ENCODE measurements at regions not wholly inside any gene's neighbourhood (a gene's known extent, or its start where the extent isn't known, plus 50 kb on each side); places are given as distances from the start of the nearest gene placed in this dataset.

DNA sequence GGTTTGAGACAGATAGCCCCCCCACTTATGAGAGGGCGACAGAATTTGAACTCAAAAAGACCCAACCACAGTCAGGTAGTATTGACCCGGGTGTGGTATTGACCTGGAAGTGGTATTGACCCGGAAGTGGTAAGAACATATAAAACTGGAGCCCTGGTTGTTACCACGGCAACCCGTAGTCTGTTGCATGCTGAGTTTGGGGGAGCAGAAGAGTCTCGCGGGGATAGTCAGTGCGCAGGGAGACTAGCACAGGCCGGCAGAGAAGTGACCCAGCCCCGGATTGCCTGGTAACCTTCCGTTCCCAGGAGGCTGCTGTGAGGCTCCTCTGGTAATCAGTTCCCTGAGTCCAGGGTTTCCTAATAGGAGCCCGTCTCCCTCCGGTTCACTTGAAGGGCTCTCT, 96.2 kb downstream of the SNX5 start:
- TF ChIP-seq, protein P1, sequence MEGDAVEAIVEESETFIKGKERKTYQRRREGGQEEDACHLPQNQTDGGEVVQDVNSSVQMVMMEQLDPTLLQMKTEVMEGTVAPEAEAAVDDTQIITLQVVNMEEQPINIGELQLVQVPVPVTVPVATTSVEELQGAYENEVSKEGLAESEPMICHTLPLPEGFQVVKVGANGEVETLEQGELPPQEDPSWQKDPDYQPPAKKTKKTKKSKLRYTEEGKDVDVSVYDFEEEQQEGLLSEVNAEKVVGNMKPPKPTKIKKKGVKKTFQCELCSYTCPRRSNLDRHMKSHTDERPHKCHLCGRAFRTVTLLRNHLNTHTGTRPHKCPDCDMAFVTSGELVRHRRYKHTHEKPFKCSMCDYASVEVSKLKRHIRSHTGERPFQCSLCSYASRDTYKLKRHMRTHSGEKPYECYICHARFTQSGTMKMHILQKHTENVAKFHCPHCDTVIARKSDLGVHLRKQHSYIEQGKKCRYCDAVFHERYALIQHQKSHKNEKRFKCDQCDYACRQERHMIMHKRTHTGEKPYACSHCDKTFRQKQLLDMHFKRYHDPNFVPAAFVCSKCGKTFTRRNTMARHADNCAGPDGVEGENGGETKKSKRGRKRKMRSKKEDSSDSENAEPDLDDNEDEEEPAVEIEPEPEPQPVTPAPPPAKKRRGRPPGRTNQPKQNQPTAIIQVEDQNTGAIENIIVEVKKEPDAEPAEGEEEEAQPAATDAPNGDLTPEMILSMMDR (IDR thresholded peaks at IDR 0.05), result no peak
- no peak for TF ChIP-seq ZFX (IDR thresholded peaks at IDR 0.05; ENCODE audit: borderline replicate concordance)
- no peak overlapping the region for H3K27ac ChIP-seq

DNA sequence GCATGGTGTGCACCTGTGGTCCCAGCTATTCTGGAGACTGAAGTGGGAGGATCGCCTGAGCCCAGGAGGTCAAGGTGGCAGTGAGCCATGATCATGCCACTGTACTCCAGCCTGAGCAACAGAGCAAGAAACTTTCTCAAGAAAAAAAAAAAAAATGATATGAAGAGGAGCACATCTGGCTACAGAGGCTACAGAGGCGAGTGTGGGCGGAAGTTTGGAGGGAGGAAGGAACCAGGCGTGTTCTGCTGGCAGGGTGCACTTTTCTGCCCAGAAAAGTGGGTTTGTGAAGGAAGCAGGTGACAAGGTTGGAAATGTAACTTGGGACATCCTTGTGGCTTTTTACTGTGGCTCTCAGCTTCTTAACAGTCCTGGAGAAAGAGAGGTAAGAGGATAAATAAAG, 96.7 kb downstream of the SNX5 start:
- H3K27ac ChIP-seq, result no peak overlapping the region

DNA sequence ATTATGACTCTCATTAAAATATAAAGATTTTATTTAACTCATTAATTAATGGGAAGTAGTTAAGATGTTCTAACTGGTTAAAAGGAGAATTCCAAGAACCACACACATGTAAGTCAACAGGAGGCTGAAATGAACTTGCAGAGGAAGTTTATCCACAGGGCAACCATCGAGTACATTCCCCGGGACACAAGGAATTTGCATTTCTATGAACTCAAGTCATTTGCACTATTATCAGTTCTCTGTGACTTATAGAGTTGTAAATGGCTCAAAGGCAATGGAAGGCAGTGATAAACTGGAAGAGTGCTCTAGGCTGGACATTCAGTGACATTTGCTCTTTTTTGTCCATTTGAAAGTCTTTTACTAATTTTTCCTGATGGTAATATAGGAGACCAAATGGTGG, 97.4 kb downstream of the SNX5 start:
- H3K27ac ChIP-seq, result no peak overlapping the region
- TF ChIP-seq, protein P1 (IDR thresholded peaks at IDR 0.05), result no peak
- TF ChIP-seq ZFX (IDR thresholded peaks at IDR 0.05; ENCODE audit: borderline replicate concordance), result no peak

More for the DNA sequence above, 96.7 kb downstream of the SNX5 start:
- TF ChIP-seq, protein P1 (IDR thresholded peaks at IDR 0.05), result no peak
- no peak for TF ChIP-seq ZFX (IDR thresholded peaks at IDR 0.05; ENCODE audit: borderline replicate concordance)

DNA sequence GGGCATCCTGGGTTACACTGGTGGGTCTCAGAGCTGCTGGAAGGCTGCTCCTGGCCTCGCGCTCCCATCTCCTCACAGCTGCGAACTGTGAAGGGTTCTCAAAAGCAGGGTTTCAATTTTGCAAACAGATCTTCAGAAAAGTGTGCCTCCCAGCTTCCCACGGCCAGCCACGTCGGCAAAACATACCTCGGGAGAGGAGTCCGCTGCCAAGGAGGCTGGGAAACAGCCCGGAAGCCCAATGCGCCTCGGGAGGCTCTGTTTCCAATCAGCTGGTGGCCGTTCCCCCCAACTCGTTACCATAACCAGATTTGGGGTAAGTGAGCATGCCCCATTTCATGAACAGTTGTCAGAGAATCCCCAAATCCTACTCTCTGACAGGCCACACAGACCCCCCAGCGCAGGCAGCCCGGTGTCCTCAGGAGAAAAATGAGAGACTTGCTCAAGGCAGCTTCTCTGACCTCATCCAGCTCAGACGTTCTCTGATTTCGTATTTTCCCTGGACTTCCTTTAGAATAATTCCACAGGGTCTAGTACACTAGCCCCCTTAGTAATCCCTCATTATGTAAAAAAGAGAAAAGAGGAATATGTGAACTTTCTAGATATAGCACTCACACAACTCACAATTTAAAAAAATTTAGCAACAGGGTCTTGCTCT, 98.4 kb downstream of the SNX5 start:
- TF ChIP-seq, protein P1 (IDR thresholded peaks at IDR 0.05), result no peak
- TF ChIP-seq ZFX (IDR thresholded peaks at IDR 0.05; ENCODE audit: borderline replicate concordance), result no peak
- no peak overlapping the region for H3K27ac ChIP-seq

DNA sequence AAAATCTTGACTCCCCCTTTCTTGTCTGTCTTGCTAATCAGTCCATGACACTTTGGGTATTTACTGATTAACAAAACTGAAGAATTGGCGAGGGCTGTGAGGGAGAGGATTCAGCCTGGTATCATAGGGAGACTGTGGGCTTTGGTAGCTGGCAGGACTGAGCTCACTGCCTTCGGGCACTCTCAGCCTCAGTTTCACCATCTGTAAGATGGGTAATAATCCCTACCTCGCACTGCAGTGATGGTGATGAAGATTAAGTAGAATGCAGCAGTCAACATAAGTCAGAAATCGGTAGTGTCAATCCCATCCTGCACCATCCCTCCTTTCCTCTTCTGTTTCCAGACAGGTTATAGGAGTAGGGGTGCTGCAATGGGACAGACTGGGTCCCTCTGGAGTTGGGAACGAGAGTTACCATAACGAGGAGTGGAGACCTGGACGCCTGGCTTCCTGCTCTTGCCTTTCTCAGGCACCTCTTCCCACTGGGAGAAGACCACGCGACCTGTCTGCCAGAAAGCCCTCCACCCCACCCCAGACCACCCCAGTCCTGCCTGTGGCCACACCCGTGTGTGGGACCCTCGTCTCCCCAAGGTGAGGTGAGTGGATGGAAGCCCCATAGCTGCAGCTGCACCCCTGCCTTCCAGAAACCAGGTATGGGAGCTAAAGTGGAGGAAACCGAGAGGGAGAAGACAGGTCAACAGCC, 99.1 kb downstream of the SNX5 start:
- H3K27ac ChIP-seq, result no peak overlapping the region
- TF ChIP-seq, protein P1 (IDR thresholded peaks at IDR 0.05), result no peak
- no peak for TF ChIP-seq ZFX (IDR thresholded peaks at IDR 0.05; ENCODE audit: borderline replicate concordance)

DNA sequence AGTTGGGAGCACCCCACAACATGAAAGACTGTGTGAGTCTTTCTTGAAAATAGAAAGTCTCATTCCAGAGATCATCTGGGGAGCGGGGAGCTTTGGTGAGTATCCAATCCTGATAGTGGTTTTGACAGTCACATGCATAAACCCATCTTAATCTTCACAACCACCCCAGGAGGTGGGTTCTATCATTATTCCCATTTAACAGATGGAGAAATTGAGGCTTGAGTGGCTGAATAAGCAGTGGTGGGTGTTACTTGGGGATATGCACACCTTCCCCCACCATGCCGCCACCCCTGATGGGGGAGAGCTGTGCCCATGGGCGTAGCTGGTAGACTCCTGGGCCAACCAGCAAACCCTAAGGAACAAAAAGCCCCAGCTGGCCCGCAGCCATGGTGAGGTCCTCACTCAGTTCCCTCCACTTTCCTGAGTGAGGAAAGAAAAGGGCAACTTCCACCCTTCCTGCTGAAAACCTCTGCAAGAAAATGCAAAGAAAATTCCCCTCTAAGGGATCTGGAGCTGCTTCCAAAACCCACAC, 99.8 kb downstream of the SNX5 start:
- no peak for TF ChIP-seq ZFX (IDR thresholded peaks at IDR 0.05; ENCODE audit: borderline replicate concordance)
- TF ChIP-seq, protein P1 (IDR thresholded peaks at IDR 0.05), result no peak
- no peak overlapping the region for H3K27ac ChIP-seq

DNA sequence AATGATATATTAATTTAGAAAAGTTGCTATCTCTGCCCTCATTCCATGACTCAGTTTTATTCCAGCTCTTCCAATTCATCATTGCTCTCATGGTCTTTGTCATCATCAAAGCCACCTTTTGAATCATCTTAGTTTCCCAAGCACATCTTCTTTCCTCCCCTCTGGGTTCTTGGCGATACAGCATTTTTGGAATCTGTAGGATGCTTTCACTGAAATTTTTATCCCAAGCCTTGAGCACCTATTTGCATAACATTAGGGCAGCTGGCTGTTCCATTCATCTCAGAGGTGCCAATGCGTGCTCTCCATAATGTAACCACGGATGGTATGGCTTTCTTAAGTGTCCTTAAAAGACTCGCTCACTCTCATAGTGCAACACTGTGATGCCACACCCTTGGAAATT, 100.4 kb downstream of the SNX5 start:
- TF ChIP-seq, protein P1 (IDR thresholded peaks at IDR 0.05), result no peak
- TF ChIP-seq ZFX (IDR thresholded peaks at IDR 0.05; ENCODE audit: borderline replicate concordance), result no peak
- H3K27ac ChIP-seq, result no peak overlapping the region

Measured in 22Rv1 (cell line).